ENCODE measurements at regions not wholly inside any gene's neighbourhood (a gene's known extent, or its start where the extent isn't known, plus 50 kb on each side); places are given as distances from the start of the nearest gene placed in this dataset.

- TF ChIP-seq STAT6 (CRISPR knock-in tag; conservative IDR thresholded peaks at IDR 0.05; ENCODE audit: low read depth) (no peak), TP53 (CRISPR knock-in tag; IDR thresholded peaks at IDR 0.05) (no peak), ZNF232 (CRISPR knock-in tag; IDR thresholded peaks at IDR 0.05) (no peak), ZNF512 (CRISPR knock-in tag; IDR thresholded peaks at IDR 0.05; ENCODE audit: borderline replicate concordance) (no peak), FOXJ3 (CRISPR knock-in tag; IDR thresholded peaks at IDR 0.05; ENCODE audit: borderline replicate concordance) (no peak), E2F1 (CRISPR knock-in tag; IDR thresholded peaks at IDR 0.05) (no peak), FOXP1 (CRISPR knock-in tag; IDR thresholded peaks at IDR 0.05; ENCODE audit: borderline replicate concordance) (no peak), ZNF317 (CRISPR knock-in tag; IDR thresholded peaks at IDR 0.05; ENCODE audit: borderline replicate concordance, low read depth) (no peak)
These were observed 370.7 kb upstream of the IRX2 start (continued) for GRCh38 chr5:3122216-3122615.

GRCh38 chr5:3121813-3122212 lies 370.3 kb upstream of the IRX2 start:
- H3K36me3 Mint-ChIP-seq: no peaks in the 10 kb centered on the region
- H3K4me3 Mint-ChIP-seq: peak overlapping the region; percentile 56
- POLR2A ChIA-PET: interaction anchor here (0.7 to 1.1 kb wide), 2 partner anchors 21 to 180 kb away, joined by 3 read pairs; no protein-coding TSS in a partner anchor
- peaks cover 93% of the 10 kb centered on the region for H3K4me1 Mint-ChIP-seq
- DNase-seq (ENCODE audit: low spot score) (no peak), ATAC-seq (no peak)
- H3K27me3 Mint-ChIP-seq (ENCODE audit: low read depth): peaks cover 92% of the 10 kb centered on the region
- H3K9me3 Mint-ChIP-seq: no peaks in the 10 kb centered on the region
- CTCF ChIA-PET: interaction anchor here (1.2 kb wide), 1 partner anchor 74 kb away, joined by 5 read pairs; no protein-coding TSS in a partner anchor
- TF ChIP-seq ZNF232 (CRISPR knock-in tag; IDR thresholded peaks at IDR 0.05) (no peak), ELF4 (CRISPR knock-in tag; IDR thresholded peaks at IDR 0.05; ENCODE audit: low read depth) (no peak), CREB1 (CRISPR knock-in tag; IDR thresholded peaks at IDR 0.05) (no peak), FOXP1 (CRISPR knock-in tag; IDR thresholded peaks at IDR 0.05; ENCODE audit: borderline replicate concordance) (no peak), RORB (CRISPR knock-in tag; IDR thresholded peaks at IDR 0.05) (no peak), PRRX2 (CRISPR knock-in tag; IDR thresholded peaks at IDR 0.05) (no peak), TEAD4 (CRISPR knock-in tag; IDR thresholded peaks at IDR 0.05) (no peak), TCF7 (CRISPR knock-in tag; IDR thresholded peaks at IDR 0.05; ENCODE audit: low read depth) (no peak), ZNF532 (CRISPR knock-in tag; IDR thresholded peaks at IDR 0.05; ENCODE audit: borderline replicate concordance) (no peak), E2F4 (CRISPR knock-in tag; IDR thresholded peaks at IDR 0.05; ENCODE audit: borderline replicate concordance, low read depth) (no peak), MLX (CRISPR knock-in tag; IDR thresholded peaks at IDR 0.05) (no peak), ZNF671 (CRISPR knock-in tag; IDR thresholded peaks at IDR 0.05) (no peak), ZNF219 (CRISPR knock-in tag; IDR thresholded peaks at IDR 0.05; ENCODE audit: borderline replicate concordance) (no peak)
- H3K27ac Mint-ChIP-seq: no peak overlapping the region

All from WTC11 (cell line).